Tibial nerve (tissue), 4 donors: ENCODE measurements at regions not wholly inside any gene's neighbourhood (a gene's known extent, or its start where the extent isn't known, plus 50 kb on each side); places are given as distances from the start of the nearest gene placed in this dataset.

Experiments
- DNase-seq, 2 donors: peaks; one replicate each; pipeline ENCODE4 v3.0.0-alpha.2; 2019; ENCODE audit warnings: low spot score in 2 of 2
- H3K27ac ChIP-seq, 4 donors: fragments of 200-600 bp; sonication (generic) in 3 of 4; one replicate each; pipeline ENCODE4 v1.5.1; 2017 to 2019; ENCODE audit warnings: mild to moderate bottlenecking in 1 of 4
- H3K27me3 ChIP-seq, 2 donors: fragments of 200-600 bp; sonication (generic) in 1 of 2; one replicate each; pipeline versions ENCODE4 v1.5.1 to v1.6.0; 2017 to 2019
- H3K36me3 ChIP-seq, 3 donors: fragments of 200-600 bp; sonication (generic); one replicate each; pipeline ENCODE4 v1.5.1; 2018 to 2019
- H3K4me1 ChIP-seq, 4 donors: fragments of 200-600 bp; sonication (generic) in 3 of 4; one replicate each; pipeline ENCODE4 v1.5.1; 2017 to 2019
- H3K4me3 ChIP-seq, 4 donors: fragments of 200-600 bp; sonication (generic) in 3 of 4; one replicate each; pipeline ENCODE4 v1.5.1; 2017 to 2019; ENCODE audit warnings: mild to moderate bottlenecking in 1 of 4, moderate library complexity in 1 of 4
- H3K9me3 ChIP-seq, 4 donors: fragments of 200-600 bp; sonication (generic) in 3 of 4; one replicate each; pipeline ENCODE4 v1.5.1; 2017 to 2019
- EP300 ChIP-seq, 2 donors: sonication (generic); formaldehyde crosslinking; IDR thresholded peaks; one replicate each; pipeline ENCODE4 v1.6.1; 2017; ENCODE audit warnings: antibody characterized with exemption in 2 of 2, mild to moderate bottlenecking in 1 of 2
- POLR2A ChIP-seq, 2 donors: fragments of 450-650 bp; IDR thresholded peaks; one replicate each; pipeline ENCODE4 v1.6.1; 2017; ENCODE audit warnings: antibody characterized with exemption in 2 of 2, mild to moderate bottlenecking in 2 of 2, moderate library complexity in 2 of 2
- WGBS, 2 donors: methylation state at CpG; one replicate each; pipeline ENCODE4 v1.1.5; 2018; 5-methylcytosine and 5-hydroxymethylcytosine counted together
- TF ChIP-seq, protein P1 (sequence below), 5 experiments: fragments of 200-600 bp in 3 of 5; fragments of 450-650 bp in 2 of 5; sonication (generic) in 3 of 5; IDR thresholded peaks; one replicate each; pipeline ENCODE4 v1.5.1; 2016 to 2019; ENCODE audit warnings: antibody characterized with exemption in 5 of 5, mild to moderate bottlenecking in 3 of 5, moderate library complexity in 2 of 5

DNA sequence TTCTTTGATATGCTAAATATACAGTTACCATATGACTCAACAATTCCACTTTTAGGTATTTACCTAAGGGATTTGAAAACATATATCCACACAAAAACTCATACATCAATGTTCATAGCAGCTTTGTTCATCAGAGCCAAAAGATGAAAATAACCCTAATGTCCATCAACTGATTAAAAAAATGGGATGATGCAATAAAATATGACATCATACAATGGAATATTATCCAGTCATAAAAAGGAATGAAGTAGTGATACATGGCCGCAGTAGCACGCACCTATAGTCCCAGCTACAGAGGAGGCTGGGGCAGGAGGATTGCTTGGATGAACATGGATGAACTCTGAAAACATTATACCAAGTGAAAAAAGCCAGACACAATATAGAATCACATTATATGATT is 101.4 kb upstream of the SIRPA start:
- H3K36me3 ChIP-seq = no peaks in the 10 kb centered on the region
- TF ChIP-seq EP300 (IDR thresholded peaks at IDR 0.05) (no peak), POLR2A (IDR thresholded peaks at IDR 0.05) (no peak)
- TF ChIP-seq, protein P1, sequence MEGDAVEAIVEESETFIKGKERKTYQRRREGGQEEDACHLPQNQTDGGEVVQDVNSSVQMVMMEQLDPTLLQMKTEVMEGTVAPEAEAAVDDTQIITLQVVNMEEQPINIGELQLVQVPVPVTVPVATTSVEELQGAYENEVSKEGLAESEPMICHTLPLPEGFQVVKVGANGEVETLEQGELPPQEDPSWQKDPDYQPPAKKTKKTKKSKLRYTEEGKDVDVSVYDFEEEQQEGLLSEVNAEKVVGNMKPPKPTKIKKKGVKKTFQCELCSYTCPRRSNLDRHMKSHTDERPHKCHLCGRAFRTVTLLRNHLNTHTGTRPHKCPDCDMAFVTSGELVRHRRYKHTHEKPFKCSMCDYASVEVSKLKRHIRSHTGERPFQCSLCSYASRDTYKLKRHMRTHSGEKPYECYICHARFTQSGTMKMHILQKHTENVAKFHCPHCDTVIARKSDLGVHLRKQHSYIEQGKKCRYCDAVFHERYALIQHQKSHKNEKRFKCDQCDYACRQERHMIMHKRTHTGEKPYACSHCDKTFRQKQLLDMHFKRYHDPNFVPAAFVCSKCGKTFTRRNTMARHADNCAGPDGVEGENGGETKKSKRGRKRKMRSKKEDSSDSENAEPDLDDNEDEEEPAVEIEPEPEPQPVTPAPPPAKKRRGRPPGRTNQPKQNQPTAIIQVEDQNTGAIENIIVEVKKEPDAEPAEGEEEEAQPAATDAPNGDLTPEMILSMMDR (IDR thresholded peaks at IDR 0.05) = no peak
- no peak overlapping the region for H3K4me3 ChIP-seq
- WGBS, 2 donors = 91 to 96% methylated on average over 2 of the region's 2 CpGs
- H3K9me3 ChIP-seq = no peaks in the 10 kb centered on the region
- H3K27ac ChIP-seq = no peak overlapping the region
- no peak for DNase-seq
- H3K27me3 ChIP-seq = peaks cover 0 to 5% of the 10 kb centered on the region in 2 donors
- no peaks in the 10 kb centered on the region for H3K4me1 ChIP-seq

DNA sequence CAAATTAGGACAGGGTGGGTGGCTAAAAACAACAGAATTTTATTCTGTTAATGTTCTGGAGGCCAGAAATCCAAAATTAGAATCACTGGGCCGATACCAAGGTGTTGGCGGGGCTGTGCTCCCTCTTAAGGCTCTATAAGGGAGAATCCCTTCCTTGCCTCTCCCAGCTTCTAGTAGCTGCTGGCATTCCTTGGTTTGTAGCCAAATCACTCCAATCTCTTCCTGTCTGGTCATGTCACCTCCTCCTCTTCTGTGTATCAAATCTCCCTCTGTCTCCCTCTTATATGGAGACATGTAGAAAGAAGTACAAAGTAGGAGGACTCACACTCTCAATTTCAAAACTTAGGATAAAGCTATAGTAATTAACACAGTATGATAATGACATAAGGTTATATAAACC is 102.9 kb upstream of the SIRPA start:
- 76 to 82% methylated on average over 2 of the region's 2 CpGs for WGBS, 2 donors
- Histone ChIP-seq H3K27me3 (peaks cover 0 to 5% of the 10 kb centered on the region in 2 donors), H3K27ac (no peak overlapping the region), H3K4me1 (no peaks in the 10 kb centered on the region), H3K9me3 (no peaks in the 10 kb centered on the region), H3K4me3 (no peak overlapping the region), H3K36me3 (no peaks in the 10 kb centered on the region)
- TF ChIP-seq POLR2A (IDR thresholded peaks at IDR 0.05) (no peak), EP300 (IDR thresholded peaks at IDR 0.05) (no peak)
- TF ChIP-seq, protein P1 (IDR thresholded peaks at IDR 0.05) = no peak
- DNase-seq = no peak

DNA sequence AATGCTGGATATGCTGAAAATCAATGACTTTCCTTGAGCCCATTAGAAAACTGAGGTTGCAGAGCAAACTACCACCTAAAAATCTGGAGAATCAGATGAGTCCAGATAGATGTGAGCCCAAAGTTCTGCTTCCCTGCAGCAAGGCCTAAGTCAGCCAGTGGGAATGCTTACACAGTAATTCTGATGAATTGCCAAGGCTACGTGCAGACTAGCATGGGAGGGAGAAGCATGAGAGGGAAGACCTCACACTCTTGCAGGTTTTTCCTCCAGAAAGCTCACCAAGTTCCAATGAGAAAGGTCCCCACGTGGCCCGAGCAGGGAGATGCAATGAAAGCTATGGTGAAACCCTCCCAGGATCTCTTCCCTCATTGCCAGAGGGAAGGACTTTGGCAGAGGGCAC is 104.8 kb upstream of the SIRPA start:
- no peaks in the 10 kb centered on the region for H3K9me3 ChIP-seq
- H3K27ac ChIP-seq = no peak overlapping the region
- no peak for DNase-seq
- TF ChIP-seq EP300 (IDR thresholded peaks at IDR 0.05) = no peak
- TF ChIP-seq, protein P1 (IDR thresholded peaks at IDR 0.05) = no peak
- no peak for TF ChIP-seq POLR2A (IDR thresholded peaks at IDR 0.05)
- no peaks in the 10 kb centered on the region for H3K4me1 ChIP-seq
- 30 to 31% methylated on average over 3 of the region's 3 CpGs for WGBS, 2 donors
- no peak overlapping the region for H3K4me3 ChIP-seq
- peaks cover 0 to 5% of the 10 kb centered on the region in 2 donors for H3K27me3 ChIP-seq
- no peaks in the 10 kb centered on the region for H3K36me3 ChIP-seq

DNA sequence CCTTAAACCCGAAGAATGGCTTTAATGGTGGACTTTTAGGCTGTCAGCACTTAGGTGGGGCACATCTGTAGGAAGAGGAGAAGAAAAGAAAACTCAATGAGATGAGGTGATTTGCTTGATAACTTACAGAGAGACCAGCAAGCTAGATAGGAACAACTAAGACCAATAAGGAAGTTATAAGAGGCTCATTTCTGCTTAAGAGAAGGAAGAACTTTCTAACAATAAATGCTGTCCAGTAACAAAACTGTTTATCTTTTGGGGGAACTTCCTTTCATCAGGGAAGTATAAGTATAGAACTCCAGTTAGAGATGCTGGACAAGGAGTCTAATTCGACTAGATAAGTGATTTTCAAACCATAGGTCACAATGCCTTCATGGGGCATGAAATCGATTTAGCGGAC is 107.2 kb upstream of the SIRPA start:
- WGBS, 2 donors = 75 to 79% methylated on average over 4 of the region's 4 CpGs
- no peaks in the 10 kb centered on the region for H3K9me3 ChIP-seq
- no peak for TF ChIP-seq EP300 (IDR thresholded peaks at IDR 0.05)
- TF ChIP-seq POLR2A (IDR thresholded peaks at IDR 0.05) = no peak
- TF ChIP-seq, protein P1 (IDR thresholded peaks at IDR 0.05) = no peak
- H3K27ac ChIP-seq = no peak overlapping the region
- H3K4me3 ChIP-seq = no peak overlapping the region
- H3K36me3 ChIP-seq = no peaks in the 10 kb centered on the region
- no peak for DNase-seq
- peaks cover 0 to 5% of the 10 kb centered on the region in 2 donors for H3K27me3 ChIP-seq
- H3K4me1 ChIP-seq = no peaks in the 10 kb centered on the region

DNA sequence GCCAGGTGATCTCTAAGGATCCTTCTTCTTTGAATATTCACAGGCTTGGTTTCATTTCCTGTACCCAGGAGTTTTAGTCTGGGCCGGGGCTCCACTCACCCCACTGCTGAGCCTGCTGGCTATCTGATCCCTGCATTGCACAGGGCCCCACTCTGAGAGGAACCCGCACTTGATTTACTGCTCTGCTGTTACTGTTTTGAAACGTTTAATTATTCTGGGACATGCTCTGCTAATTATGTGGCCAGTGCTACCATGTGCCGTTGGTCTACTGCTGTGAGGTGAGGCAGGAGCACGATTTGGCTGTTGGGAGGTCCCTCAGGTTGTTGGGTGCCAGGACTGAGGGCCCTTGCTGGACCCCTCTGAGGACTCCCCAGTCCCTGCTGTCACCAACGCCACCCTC is 108.7 kb upstream of the SIRPA start:
- H3K4me3 ChIP-seq = no peak overlapping the region
- H3K27ac ChIP-seq = no peak overlapping the region
- no peaks in the 10 kb centered on the region for H3K4me1 ChIP-seq
- H3K27me3 ChIP-seq = peaks cover 0 to 5% of the 10 kb centered on the region in 2 donors
- WGBS, 2 donors = 36 to 43% methylated on average over 6 of the region's 6 CpGs
- TF ChIP-seq, protein P1 (IDR thresholded peaks at IDR 0.05) = no peak
- no peak for TF ChIP-seq EP300 (IDR thresholded peaks at IDR 0.05)
- TF ChIP-seq POLR2A (IDR thresholded peaks at IDR 0.05) = no peak
- H3K9me3 ChIP-seq = no peaks in the 10 kb centered on the region
- no peak for DNase-seq
- H3K36me3 ChIP-seq = no peaks in the 10 kb centered on the region
